Ishikawa (cell line): ENCODE measurements at regions not wholly inside any gene's neighbourhood (a gene's known extent, or its start where the extent isn't known, plus 50 kb on each side); places are given as distances from the start of the nearest gene placed in this dataset.

Source experiments
- CEBPB ChIP-seq: IDR thresholded peaks from 2 replicates; pipeline ENCODE4 v1.6.1; 2012
- CREB1 ChIP-seq: IDR thresholded peaks from 2 replicates; pipeline ENCODE4 v1.6.1; 2012; ENCODE audit warnings: low read depth
- EGR1 ChIP-seq: IDR thresholded peaks from 2 replicates; pipeline ENCODE4 v1.6.1; 2012
- EP300 ChIP-seq: IDR thresholded peaks from 2 replicates; pipeline ENCODE4 v1.6.1; 2012; ENCODE audit warnings: borderline replicate concordance
- FOXM1 ChIP-seq: IDR thresholded peaks from 2 replicates; pipeline ENCODE4 v1.6.1; 2012; ENCODE audit warnings: low read depth, borderline replicate concordance
- NFIC ChIP-seq: IDR thresholded peaks from 2 replicates; pipeline ENCODE4 v1.6.1; 2012
- RAD21 ChIP-seq: IDR thresholded peaks from 2 replicates; pipeline ENCODE4 v1.6.1; 2012; ENCODE audit warnings: low read depth
- TAF1 ChIP-seq: IDR thresholded peaks from 2 replicates; pipeline ENCODE4 v1.6.1; 2012; ENCODE audit warnings: low read depth, mild to moderate bottlenecking
- TCF12 ChIP-seq: IDR thresholded peaks from 2 replicates; pipeline ENCODE4 v1.6.1; 2012; ENCODE audit warnings: low read depth
- TEAD4 ChIP-seq: IDR thresholded peaks from 2 replicates; pipeline ENCODE4 v1.6.1; 2012
- YY1 ChIP-seq: IDR thresholded peaks from 2 replicates; pipeline ENCODE4 v1.6.1; 2012; ENCODE audit warnings: low read depth
- ZBTB7A ChIP-seq: IDR thresholded peaks from 2 replicates; pipeline ENCODE4 v1.6.1; 2012; ENCODE audit warnings: low read depth
- TF ChIP-seq, protein P1 (sequence below): IDR thresholded peaks from 2 replicates; pipeline ENCODE4 v1.6.1; 2012
- TF ChIP-seq, protein P2 (sequence below): IDR thresholded peaks from 2 replicates; pipeline ENCODE4 v1.6.1; 2012
- TF ChIP-seq, protein P3 (sequence below): IDR thresholded peaks from 2 replicates; pipeline ENCODE4 v1.6.1; 2012; ENCODE audit warnings: low read depth, mild to moderate bottlenecking

GRCh38 chr4:57265831-57266582 is 155.8 kb upstream of the IGFBP7 start:
- TF ChIP-seq FOXM1 (no peak), RAD21 (no peak), CEBPB (no peak), TCF12 (no peak), EGR1 (no peak), ZBTB7A (no peak), CREB1 (no peak), TAF1 (no peak), EP300 (no peak), NFIC (no peak)
- TF ChIP-seq, protein P1, sequence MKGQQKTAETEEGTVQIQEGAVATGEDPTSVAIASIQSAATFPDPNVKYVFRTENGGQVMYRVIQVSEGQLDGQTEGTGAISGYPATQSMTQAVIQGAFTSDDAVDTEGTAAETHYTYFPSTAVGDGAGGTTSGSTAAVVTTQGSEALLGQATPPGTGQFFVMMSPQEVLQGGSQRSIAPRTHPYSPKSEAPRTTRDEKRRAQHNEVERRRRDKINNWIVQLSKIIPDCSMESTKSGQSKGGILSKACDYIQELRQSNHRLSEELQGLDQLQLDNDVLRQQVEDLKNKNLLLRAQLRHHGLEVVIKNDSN: no peak
- TF ChIP-seq, protein P2, sequence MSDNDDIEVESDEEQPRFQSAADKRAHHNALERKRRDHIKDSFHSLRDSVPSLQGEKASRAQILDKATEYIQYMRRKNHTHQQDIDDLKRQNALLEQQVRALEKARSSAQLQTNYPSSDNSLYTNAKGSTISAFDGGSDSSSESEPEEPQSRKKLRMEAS: no peak
- TF ChIP-seq, protein P3, sequence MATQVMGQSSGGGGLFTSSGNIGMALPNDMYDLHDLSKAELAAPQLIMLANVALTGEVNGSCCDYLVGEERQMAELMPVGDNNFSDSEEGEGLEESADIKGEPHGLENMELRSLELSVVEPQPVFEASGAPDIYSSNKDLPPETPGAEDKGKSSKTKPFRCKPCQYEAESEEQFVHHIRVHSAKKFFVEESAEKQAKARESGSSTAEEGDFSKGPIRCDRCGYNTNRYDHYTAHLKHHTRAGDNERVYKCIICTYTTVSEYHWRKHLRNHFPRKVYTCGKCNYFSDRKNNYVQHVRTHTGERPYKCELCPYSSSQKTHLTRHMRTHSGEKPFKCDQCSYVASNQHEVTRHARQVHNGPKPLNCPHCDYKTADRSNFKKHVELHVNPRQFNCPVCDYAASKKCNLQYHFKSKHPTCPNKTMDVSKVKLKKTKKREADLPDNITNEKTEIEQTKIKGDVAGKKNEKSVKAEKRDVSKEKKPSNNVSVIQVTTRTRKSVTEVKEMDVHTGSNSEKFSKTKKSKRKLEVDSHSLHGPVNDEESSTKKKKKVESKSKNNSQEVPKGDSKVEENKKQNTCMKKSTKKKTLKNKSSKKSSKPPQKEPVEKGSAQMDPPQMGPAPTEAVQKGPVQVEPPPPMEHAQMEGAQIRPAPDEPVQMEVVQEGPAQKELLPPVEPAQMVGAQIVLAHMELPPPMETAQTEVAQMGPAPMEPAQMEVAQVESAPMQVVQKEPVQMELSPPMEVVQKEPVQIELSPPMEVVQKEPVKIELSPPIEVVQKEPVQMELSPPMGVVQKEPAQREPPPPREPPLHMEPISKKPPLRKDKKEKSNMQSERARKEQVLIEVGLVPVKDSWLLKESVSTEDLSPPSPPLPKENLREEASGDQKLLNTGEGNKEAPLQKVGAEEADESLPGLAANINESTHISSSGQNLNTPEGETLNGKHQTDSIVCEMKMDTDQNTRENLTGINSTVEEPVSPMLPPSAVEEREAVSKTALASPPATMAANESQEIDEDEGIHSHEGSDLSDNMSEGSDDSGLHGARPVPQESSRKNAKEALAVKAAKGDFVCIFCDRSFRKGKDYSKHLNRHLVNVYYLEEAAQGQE: no peak

- TF ChIP-seq NFIC: no peak
- TF ChIP-seq TCF12: no peak
- no peak for TF ChIP-seq TAF1
- TF ChIP-seq, protein P1: no peak
- no peak for TF ChIP-seq FOXM1
These were observed 144.6 kb upstream of the IGFBP7 start for GRCh38 chr4:57254754-57255153.

DNA sequence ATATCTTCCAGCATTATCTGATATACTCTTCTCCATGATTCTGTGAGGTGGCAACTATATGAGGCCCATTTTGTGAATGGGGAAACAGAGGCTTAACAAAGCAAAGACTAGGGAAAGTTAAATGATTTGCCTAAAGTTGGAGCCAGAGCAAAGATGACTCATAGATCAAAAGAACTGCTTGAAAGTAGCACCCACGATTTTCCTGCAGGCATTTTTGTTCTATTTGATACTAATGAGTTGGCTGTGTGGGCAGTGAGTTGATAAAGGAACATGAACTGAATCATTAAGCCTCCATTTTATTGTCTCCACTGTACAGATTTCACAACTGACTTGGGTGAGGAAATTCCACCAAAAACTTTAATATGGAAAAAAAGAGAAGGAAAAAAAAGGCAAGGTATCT is 138.9 kb upstream of the IGFBP7 start:
- TF ChIP-seq, protein P1: no peak
- no peak for TF ChIP-seq CEBPB
- no peak for TF ChIP-seq EGR1
- TF ChIP-seq FOXM1: no peak
- no peak for TF ChIP-seq TCF12
- no peak for TF ChIP-seq YY1
- no peak for TF ChIP-seq NFIC
- no peak for TF ChIP-seq ZBTB7A
- no peak for TF ChIP-seq EP300
- TF ChIP-seq, protein P3: no peak
- TF ChIP-seq, protein P2: no peak
- TF ChIP-seq TAF1: no peak
- no peak for TF ChIP-seq TEAD4
- TF ChIP-seq RAD21: no peak
- TF ChIP-seq CREB1: no peak

GRCh38 chr4:57243076-57243475 is 132.9 kb upstream of the IGFBP7 start:
- no peak for TF ChIP-seq EGR1
- TF ChIP-seq CREB1: no peak
- TF ChIP-seq TCF12: no peak
- TF ChIP-seq, protein P2: no peak
- TF ChIP-seq TEAD4: no peak

DNA sequence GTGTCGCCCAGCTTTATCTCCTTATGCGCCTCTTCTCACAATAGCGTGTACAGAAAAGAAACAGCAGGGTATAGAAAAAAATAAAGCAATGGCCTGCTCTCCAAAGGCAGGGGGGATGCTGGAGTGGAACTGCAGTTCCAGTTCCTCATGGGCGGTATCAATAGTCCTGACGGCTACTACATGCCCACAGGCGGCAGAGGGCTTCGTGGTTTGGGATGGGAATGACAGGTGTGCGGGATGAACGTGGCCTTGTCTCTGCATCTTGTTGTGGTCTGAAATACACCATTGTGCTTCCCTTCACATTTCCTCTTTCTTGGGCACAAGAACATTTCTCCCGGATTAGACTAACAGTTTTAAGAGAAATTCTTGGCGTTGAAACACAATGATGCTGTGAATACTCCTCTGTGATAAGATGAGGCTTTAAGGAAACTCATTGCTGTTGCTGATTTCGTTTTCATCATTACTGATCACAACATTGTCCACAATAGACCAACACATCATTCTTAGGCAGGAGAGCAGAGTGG is 124.1 kb upstream of the IGFBP7 start:
- TF ChIP-seq, protein P3: no peak
- TF ChIP-seq EGR1 (no peak), TCF12 (no peak), RAD21 (no peak), TAF1 (no peak), EP300 (no peak), NFIC (no peak), ZBTB7A (no peak), CREB1 (no peak), CEBPB (no peak), YY1 (no peak), FOXM1 (no peak), TEAD4 (no peak)
- TF ChIP-seq, protein P1: no peak
- TF ChIP-seq, protein P2: no peak
